RWPE2 (cell line): ENCODE measurements at regions not wholly inside any gene's neighbourhood (a gene's known extent, or its start where the extent isn't known, plus 50 kb on each side); places are given as distances from the start of the nearest gene placed in this dataset.
A peak's percentile ranks its signal among the peaks of the same experiment; 100 is the strongest.

ENCODE experiments used
- ATAC-seq: fragments of 200-7000 bp; cut with Tn5 transposase; 3 replicates; pipeline ENCODE4 v1.9.1; 2021; ENCODE audit warnings: low read depth
- DNase-seq: peaks from one replicate; pipeline ENCODE4 v3.0.0-alpha.2; 2020; ENCODE audit warnings: low spot score
- H3K27ac ChIP-seq: fragments of 450-650 bp; 2 replicates; pipeline ENCODE4 v1.5.1; 2017; ENCODE audit warnings: mild to moderate bottlenecking; ENCODE audit not compliant: poor library complexity, severe bottlenecking
- H3K27me3 ChIP-seq: fragments of 250-450 bp; sonication (Bioruptor Pico); 2 replicates; pipeline ENCODE4 v1.5.1; 2021; ENCODE audit warnings: mild to moderate bottlenecking, moderate library complexity; ENCODE audit not compliant: insufficient read depth, poor library complexity, severe bottlenecking
- H3K36me3 ChIP-seq: fragments of 250-450 bp; sonication (Bioruptor Pico); 2 replicates; pipeline ENCODE4 v1.5.1; 2020; ENCODE audit warnings: low read depth, mild to moderate bottlenecking, moderate library complexity
- H3K4me1 ChIP-seq: fragments of 250-450 bp; sonication (Bioruptor Pico); 2 replicates; pipeline ENCODE4 v1.5.1; 2021; ENCODE audit warnings: mild to moderate bottlenecking, moderate library complexity; ENCODE audit not compliant: insufficient read depth, poor library complexity, severe bottlenecking
- H3K4me3 ChIP-seq: fragments of 250-450 bp; sonication (Bioruptor Pico); 2 replicates; pipeline ENCODE4 v1.5.1; 2021; ENCODE audit warnings: mild to moderate bottlenecking, moderate library complexity; ENCODE audit not compliant: severe bottlenecking
- H3K9me3 ChIP-seq: fragments of 250-450 bp; sonication (Bioruptor Pico); 2 replicates; pipeline ENCODE4 v1.5.1; 2021; ENCODE audit warnings: mild to moderate bottlenecking, moderate library complexity; ENCODE audit not compliant: severe bottlenecking
- TF ChIP-seq, protein P1 (sequence below): fragments of 450-650 bp; IDR thresholded peaks from one replicate; pipeline ENCODE4 v1.5.1; 2017; ENCODE audit warnings: mild to moderate bottlenecking, moderate library complexity; ENCODE audit not compliant: poor library complexity, severe bottlenecking

DNA sequence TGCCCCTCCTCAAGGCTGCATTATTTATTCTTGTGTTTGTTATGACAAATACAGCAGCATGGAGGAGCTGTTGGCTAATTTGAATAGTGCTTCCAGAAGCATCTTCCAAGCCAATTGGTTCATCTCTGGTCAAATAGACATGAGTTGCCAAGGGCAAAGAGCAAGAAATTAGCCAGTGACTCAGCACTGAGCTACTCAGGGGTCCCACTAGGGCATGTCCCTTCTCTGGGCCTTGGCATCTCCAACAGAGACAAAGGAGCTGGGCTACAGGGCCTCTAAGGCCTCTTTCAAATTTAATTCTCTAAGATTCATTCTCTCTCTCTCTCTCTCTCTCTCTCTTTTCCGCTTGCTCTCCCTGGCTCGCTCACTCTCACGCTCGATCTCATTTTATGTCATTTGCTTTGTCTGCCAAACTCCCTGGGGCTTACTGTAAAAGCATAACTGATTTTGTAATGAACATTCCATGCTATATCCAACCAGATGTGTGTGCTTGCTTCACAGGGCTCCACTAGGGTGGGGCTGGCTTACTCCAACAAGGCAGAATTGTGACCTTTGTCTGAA is 86.7 kb upstream of the MAGEA4 start:
- peaks cover 10% of the 10 kb centered on the region for H3K4me1 ChIP-seq
- peak; percentile 86 for ATAC-seq
- peak; percentile 62 for DNase-seq
- no peaks in the 10 kb centered on the region for H3K27me3 ChIP-seq
- H3K9me3 ChIP-seq = no peaks in the 10 kb centered on the region
- no peaks in the 10 kb centered on the region for H3K36me3 ChIP-seq
- no peak overlapping the region for H3K4me3 ChIP-seq
- TF ChIP-seq, protein P1, sequence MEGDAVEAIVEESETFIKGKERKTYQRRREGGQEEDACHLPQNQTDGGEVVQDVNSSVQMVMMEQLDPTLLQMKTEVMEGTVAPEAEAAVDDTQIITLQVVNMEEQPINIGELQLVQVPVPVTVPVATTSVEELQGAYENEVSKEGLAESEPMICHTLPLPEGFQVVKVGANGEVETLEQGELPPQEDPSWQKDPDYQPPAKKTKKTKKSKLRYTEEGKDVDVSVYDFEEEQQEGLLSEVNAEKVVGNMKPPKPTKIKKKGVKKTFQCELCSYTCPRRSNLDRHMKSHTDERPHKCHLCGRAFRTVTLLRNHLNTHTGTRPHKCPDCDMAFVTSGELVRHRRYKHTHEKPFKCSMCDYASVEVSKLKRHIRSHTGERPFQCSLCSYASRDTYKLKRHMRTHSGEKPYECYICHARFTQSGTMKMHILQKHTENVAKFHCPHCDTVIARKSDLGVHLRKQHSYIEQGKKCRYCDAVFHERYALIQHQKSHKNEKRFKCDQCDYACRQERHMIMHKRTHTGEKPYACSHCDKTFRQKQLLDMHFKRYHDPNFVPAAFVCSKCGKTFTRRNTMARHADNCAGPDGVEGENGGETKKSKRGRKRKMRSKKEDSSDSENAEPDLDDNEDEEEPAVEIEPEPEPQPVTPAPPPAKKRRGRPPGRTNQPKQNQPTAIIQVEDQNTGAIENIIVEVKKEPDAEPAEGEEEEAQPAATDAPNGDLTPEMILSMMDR = peak; percentile 60
- peak overlapping the region; percentile 51 for H3K27ac ChIP-seq

DNA sequence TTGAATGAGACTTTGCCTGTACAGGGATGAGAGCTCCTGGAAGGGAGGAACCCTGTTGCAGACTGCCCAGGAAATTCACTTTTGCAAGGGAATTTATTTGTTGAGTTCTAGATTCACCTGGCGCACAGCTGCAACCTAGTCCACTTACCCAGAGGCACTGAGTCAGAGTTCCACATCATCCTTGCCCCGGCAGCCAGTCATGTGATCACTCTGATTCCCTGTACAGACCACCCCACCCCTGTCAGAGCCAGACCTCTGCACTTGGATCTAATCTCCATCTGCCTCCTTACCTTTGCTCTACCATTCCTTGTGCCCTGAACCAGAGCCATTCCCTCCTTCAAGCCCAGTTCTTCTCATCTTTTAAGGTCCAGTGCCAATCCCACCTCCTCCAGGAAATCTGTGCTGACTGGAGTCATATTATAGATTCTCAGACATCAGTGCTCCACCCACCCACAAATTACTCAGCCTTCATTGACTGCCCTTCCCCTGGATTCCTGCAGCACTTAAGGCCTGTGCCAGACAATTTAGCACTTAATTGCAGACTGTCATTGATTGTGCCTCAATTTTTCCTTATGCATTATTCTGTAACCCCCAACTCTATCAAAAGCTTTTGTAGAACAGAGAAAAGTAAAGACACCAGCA is 84.1 kb upstream of the MAGEA4 start:
- DNase-seq = no peak
- TF ChIP-seq, protein P1 = no peak
- H3K27ac ChIP-seq = no peak overlapping the region

DNA sequence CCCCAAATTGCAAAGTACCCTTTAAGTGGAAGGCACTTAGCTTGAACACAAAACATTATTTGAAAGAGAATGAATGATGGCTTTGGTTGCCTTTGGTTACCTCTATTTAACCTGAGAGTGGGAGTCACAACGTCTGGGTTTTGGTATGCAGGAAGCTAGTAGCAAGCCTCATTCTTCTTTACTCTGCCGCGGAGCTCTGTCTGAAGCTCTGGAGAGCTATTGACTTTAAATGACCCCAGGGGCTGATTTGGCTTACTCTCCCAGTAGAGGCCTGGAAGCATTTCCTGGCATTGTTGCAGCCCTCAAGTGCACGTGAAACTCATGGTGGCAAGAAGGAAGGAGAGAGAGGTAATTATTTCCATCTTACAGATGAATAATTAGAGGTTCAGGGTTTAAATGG is 81.8 kb upstream of the MAGEA4 start:
- Histone ChIP-seq H3K4me1 (peaks cover 5% of the 10 kb centered on the region), H3K27me3 (no peaks in the 10 kb centered on the region), H3K9me3 (no peaks in the 10 kb centered on the region), H3K27ac (no peak overlapping the region), H3K4me3 (no peak overlapping the region), H3K36me3 (no peaks in the 10 kb centered on the region)
- DNase-seq = no peak
- TF ChIP-seq, protein P1 = no peak
- no peak for ATAC-seq

More for the DNA sequence above, 84.1 kb upstream of the MAGEA4 start:
- Histone ChIP-seq H3K27me3 (no peaks in the 10 kb centered on the region), H3K36me3 (no peaks in the 10 kb centered on the region), H3K9me3 (no peaks in the 10 kb centered on the region), H3K4me1 (peaks cover 10% of the 10 kb centered on the region), H3K4me3 (no peak overlapping the region)
- peak; percentile 52; the same call in 2 of the 3 replicates for ATAC-seq

DNA sequence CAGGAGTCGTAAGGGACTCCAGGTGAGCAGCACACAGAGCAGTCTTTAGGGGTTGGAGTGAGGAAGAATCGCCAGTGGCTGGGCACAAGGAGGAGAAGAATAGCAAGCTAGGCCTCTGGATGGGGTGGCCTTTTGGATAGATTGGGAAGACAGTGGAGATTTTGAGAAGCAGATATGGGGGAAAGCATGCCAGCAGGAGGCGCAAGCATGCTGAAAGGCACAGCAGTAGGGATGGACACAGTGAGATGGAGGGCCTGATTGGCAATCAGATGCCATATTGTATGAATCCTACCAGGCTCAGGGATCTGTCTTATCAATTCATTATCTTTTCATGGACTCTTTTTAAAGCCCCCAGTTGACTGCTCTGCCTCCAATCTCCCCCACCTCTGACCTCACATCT is 60.4 kb upstream of the MAGEA4 start:
- DNase-seq (no peak), ATAC-seq (no peak)
- no peaks in the 10 kb centered on the region for H3K4me1 ChIP-seq
- H3K27ac ChIP-seq = no peak overlapping the region
- no peaks in the 10 kb centered on the region for H3K36me3 ChIP-seq
- no peaks in the 10 kb centered on the region for H3K9me3 ChIP-seq
- TF ChIP-seq, protein P1 = no peak
- no peak overlapping the region for H3K4me3 ChIP-seq
- no peaks in the 10 kb centered on the region for H3K27me3 ChIP-seq
